ENCODE measurements at regions not wholly inside any gene's neighbourhood (a gene's known extent, or its start where the extent isn't known, plus 50 kb on each side); places are given as distances from the start of the nearest gene placed in this dataset.
"Not testable (repeated sequence)": the region's sequence is repeated elsewhere in the genome, so short reads cannot be mapped to it uniquely, and the experiment has no call there.

DNA sequence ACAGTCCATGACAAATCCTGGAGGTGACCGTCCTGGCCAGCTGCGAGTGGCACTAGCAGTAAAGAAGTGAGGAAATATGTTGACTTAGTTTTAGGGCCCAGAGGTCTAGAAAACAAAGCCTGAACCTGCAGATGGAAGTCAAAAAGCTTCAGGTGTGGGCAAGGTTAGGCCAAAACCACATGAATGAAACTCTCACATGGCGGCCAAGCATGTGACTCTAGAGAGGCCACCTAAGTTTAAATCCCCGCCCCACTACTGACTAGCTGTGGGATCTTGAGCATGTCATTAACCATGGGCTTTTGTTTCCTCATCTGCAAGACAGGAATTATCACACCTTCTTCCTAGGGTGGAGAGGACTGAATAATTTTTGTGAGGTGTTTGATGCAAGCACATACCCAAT lies 148.2 kb upstream of the DAB1 start:
- DNase-seq (ENCODE audit: low spot score), result no peak

DNA sequence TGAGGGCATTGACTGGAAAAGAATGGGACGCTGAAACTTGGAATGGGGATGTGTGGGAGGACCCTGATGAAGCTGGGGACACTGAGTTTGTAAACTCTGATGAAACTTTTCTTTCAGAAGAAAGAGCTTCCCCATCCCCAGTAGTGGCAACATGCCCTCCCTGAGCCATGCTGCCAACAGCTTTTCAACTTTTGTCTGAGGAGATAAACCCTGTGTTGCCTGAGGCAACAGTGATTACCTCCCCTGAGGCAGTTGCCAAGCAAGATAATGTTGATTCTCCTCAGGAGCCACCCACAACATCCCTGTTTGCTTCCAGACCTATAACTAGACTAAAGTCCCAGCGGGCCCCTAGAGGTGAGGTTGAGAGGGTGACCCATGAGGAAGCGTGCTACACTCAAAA lies 134.2 kb upstream of the DAB1 start:
- DNase-seq (ENCODE audit: low spot score), result not testable (repeated sequence)

DNA sequence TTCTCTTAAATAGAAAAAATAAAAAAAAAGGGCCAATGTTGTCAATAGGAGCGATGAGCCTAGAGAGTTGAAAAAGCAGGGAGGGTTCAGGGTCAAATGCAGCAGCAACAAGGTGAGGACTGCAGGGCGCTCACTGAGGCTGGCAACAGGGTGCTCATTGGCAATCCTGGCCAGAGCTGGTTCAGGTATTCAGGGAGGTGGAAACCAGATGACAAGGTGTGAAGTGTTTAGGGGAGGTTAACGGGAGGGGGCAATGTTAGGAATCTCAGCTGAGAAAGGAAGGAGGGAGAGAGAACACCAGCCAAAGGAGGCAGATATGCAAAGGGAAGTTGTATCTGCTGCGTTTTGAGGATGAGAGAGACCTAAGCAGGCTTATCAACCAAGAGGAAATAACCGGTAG lies 129.8 kb upstream of the DAB1 start:
- DNase-seq (ENCODE audit: low spot score), result no peak

DNA sequence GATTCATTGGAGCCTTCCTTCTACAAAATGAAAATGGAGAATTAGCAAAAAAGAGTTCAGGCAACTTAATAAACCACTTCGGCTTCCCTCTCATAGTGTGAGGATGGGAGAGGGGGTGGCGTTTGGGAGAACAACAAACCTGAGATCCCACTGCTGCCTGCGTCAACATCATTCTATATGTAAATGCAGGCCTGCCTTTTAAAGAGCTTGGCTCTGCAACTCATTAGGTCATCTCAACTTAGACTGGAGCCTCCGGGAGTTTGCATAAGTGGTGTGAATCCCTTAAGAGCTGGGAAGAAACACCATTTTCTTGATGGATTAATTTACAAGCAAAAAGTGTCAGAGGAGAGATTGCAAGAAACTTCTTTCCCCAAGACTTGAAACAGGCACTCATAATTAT lies 127.6 kb upstream of the DAB1 start:
- DNase-seq (ENCODE audit: low spot score), result no peak

DNA sequence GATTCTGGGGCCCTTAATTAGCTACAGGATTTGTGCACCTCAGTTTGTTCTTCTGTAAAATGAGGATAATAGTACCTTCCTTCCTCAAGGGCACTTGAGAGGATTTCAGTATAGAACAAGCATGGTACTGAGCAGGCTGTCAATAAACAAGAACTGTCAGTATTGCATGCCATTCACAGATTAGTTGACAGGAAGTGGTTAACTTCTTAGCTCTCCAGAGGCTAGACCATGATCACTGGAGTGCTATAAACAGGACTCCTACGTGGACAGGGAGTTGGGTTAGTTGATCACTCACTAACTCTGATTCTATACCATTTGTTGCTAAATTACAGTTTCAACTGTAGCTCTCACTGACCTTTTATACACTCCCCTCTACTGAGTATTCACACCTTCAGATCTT lies 126.2 kb upstream of the DAB1 start:
- no peak for DNase-seq (ENCODE audit: low spot score)

DNA sequence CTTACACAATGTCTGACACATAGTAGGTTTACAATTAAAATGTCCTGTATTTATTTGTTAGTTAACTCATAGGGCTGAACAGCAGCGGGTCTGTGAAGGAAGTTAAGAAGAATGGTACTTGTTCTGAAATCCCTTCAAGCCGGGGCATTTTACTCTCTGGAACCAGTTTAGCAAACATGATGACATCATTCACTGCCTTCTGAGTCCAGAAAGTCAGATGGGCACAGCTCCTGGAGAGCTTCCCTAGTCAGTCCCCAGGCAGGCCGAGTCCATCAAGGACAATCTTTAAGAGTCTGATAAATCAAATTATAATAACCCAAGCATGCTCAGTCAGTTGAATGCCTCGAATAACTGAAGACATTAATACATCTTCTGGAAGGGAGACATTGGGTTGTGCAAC lies 125.4 kb upstream of the DAB1 start:
- DNase-seq (ENCODE audit: low spot score), result peak; percentile 33

DNA sequence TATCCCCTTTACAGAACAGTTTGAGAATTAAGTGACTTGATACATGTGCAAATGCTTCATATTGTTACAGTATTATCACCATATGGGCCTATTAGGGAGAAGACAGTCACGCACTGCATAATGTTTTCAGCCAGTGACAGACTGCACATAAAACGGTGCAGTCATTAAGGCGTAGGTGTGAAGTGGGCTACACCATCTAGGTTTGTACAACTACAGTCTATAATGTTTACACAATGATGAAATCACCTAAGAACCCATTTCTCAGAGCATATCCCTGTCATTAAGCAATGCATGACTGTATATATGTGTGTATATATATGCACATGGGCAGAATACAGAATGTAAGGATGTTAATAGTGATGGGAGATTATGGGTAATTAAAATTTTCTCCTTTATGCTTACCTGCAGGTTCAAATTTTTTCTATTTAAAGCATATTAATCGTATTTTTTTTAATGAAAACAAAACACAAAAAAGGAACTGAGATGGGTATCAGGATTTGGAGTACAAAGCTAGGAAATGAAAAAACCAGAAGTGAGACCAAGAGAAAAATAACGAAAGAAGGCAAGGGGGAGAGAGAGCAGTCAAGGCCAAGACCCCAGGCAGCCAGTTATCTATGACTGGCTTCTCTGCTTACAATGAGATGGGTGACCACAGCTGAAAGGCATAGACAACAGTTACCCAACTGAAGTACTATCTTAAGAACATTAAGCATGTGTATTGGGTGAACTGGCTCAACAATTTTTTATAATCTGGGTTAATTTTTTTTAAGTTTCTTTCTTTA lies 122.9 kb upstream of the DAB1 start:
- no peak for DNase-seq (ENCODE audit: low spot score)

DNA sequence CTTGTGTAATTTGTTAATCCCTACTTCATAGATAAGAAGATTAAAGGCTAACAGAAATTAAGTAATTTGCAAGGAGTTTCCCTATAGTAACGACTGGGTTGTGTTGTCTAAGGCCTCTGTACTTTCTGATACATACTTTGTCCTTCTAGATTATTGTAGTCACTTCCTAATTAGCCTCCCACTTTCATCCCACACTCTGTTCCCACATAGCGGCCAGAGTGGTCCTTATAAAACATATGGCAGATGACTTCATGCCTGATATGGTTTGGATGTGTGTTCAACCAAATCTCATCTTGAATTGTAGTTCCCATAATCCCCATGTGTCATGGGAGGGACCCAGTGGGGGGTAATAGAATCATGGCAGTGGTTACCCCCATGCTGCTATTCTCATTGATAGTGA lies 120.5 kb upstream of the DAB1 start:
- no peak for DNase-seq (ENCODE audit: low spot score)

DNA sequence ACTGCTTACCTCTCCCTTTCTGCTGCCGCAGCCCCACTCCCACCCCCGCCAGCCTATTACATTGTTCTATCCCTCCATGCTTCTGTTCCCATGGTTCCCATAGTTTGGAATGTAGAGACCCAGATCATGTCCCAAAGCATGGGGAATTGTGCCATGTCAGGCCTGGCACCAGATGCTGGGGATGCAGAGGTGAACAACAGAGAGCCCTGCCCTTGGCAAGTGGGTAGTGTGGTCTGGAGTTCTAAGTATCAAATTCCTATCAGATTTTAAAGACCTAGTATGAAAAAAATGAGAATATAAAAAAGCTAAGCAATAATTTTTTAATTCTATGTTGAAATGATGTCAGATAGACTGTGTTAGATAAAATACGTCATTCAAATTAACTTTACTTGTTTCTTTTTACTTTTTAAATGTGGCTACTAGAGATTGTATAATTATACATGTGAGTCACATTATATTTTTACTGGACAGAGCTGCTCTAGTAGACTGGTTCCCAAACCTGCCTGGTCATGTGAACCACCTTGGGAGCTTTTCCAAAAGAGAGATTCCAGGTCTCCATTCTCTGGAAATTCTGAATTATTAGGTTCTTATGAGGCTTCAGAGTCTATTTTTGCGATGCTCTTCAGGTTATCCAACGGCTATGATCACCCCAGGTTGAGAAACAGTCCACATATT lies 113.0 kb upstream of the DAB1 start:
- DNase-seq (ENCODE audit: low spot score), result no peak

DNA sequence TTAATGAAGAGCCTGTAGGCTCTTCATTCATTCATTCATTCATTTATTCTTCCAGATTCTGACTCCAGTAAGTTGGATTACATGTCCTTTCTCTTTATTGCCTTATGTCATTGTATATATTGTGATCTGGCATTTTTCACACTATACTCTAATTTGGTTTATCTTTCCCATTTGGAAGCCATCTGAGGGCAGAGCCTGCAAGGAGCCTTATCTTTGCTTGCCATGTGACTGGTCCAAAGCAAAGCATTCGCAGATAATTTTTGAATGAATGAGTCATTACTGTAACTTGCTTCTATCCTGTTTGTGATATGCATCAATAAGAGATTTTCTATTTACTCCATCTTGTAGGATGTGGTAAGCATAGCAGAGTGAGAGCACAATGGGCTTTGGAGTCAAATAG lies 108.4 kb upstream of the DAB1 start:
- DNase-seq (ENCODE audit: low spot score), result no peak

DNA sequence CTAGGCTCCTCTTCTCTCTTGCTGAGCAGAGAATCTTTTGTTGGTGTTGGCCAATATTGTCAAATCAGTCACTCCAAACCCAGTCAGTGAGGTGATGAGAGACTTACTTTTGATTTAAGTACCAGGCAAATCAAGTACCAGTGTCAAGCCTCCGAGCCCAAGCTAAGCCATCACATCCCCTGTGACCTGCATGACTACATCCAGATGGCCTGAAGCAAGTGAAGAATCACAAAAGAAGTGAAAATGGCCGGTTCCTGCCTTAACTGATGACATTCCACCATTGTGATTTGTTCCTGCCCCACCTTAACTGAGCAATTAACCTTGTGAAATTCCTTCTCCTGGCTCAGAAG lies 107.0 kb upstream of the DAB1 start:
- not testable (repeated sequence) for DNase-seq (ENCODE audit: low spot score)

DNA sequence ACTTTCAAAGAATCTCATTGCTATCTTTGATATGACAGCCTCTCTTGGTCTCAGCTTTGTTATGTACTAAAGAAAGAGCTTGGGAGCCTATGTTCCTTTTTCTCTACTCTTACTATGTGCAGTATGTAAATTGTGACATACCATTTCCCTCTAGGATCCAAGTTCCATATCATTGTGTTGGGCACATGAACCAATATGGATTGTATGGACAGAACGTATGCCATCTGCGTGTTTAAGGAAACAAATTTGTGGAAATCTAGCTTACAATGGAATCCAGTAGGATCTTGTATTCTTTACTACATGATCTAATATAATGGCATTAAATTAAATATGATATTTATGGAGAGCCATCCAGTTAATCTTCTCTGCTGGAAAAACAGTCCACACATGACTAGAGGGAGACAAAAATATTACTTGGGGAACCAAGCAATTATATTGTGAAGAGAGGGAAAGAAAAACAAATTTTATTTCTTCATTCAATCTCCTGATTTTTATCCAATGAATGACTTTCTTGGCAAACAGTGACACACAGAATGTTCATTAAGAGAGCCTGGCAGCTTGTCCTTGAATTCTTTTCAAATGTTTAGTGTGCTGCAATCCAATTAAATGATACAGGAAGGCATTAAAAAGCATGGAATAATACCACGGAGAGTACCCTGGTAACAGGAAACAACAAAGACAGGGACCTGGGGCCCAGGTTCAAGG lies 106.5 kb upstream of the DAB1 start:
- no peak for DNase-seq (ENCODE audit: low spot score)

DNA sequence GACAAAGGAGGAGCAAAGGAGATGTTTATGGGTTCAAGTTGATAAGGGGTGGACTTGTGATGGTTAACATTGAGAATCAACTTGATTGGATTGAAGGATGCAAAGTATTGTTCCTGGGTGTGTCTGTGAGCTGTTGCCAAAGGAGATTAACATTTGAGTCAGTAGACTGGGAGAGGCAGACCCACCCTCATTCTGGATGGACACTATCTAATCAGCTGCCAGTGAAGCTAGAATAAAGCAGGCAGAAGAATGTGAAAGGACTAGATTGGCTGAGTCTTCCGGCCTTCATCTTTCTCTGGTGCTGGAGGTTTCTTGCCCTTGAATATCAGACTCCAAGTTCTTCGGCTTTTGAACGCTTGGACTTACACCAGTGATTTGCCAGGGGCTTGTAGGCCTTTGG lies 98.7 kb upstream of the DAB1 start:
- no peak for DNase-seq (ENCODE audit: low spot score)

DNA sequence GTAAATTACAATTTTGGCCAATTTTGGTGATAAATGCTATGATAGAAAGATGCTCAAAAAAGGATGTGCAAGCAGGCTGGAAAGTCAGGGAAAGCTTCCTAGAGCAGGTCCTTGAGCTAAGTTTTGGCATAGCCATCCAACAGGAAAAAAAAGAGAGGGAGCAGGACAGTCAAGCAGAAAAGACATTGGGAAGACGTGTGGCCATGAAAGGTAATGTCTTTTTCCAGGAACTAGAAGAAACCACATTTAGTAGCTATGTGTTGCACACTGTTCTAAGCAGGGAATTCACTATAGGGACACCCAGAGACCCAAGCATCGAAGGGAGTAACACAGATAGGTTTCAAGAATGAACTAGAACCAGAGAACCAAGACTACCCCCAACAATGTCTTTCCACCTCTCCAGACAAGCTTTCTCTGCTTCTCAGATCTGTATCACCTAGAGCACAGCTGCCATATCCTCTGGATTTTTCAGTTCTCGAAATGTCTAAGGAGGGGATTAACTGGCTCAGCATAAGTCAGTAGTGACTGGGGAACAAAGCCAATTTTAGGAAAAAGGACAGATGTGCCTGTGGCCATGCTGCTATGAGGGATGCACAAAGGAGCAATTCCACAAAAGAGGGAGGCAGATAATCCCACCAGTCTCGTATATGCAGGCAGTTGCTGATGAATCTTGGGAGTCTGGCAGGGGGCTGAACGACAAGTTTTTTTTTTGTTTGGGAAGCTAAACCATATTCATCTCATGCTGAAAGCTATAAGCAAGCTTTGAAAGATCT lies 97.1 kb upstream of the DAB1 start:
- DNase-seq (ENCODE audit: low spot score), result no peak

DNA sequence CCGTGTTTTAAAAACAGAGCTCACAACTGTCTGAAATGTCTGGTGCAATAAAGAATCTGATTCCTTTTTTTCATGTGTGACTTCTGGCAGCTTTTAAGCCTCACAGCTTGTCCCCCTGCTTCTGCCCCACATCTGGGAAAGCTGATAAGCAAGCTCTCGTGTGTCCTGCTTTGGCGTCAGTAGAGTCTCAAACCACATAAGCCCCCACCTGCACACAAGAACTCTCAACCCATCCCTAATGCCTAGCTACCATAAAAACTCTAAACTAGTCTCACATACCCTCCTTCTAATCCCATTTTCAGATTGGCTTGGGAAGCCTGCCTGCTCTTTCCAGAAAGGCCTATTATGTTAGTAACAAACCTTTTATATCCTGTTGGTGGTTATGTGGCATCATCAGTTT lies 94.6 kb upstream of the DAB1 start:
- no peak for DNase-seq (ENCODE audit: low spot score)

DNA sequence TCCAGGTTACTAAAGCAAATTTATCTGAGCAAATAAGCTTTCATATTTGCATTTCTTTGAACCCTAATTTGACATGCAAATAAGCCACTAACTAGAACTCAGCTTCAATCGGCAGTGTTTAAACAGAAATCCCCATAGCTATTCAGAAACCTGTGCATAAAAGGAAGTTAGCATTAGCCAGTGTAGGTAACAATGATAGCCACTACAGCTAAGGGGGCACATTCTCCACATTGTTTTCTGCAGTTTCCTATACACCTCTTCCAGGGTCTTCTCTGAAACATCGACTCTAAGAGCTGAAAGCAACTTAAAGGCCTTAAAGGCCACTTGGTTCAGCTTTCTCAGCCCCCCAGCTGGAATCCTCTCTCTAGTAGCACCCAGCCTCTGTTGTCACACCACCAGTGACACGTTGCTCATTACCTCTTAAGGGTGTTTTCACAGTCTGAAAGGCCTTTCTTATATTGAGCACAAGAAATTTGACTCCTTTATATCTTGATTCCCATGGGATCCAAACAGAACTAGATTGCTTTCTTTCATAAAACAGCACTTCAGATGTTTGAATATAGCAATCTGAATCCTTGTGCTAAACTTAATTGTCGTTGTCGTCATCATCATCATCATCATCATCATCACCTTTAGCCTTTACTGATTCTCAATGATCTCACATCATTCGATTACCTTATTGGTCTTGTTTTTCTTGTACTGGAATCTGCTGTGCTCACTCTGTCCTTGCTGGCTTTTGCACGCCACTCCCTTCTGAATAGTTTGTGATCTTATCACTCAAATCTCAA lies 93.9 kb upstream of the DAB1 start:
- DNase-seq (ENCODE audit: low spot score), result no peak

DNA sequence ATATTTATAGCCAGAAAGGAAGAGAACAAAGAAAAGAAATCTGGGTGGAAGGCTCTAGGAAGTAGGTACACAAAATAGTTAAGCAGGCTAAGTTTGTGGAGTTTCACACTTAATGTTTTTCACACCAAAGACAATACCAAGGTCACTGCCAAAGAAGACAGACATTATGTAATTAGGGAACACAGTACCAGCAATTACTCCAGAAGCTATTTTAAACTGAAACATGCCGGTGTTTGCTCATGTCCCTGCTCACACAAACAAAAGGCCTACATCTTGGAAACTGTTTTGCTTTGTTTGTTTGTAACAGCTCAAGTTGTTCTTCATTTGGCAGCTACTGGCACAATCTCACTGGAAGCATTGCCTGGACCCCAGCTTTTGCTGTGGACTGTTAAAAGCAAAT lies 88.5 kb upstream of the DAB1 start:
- no peak for DNase-seq (ENCODE audit: low spot score)

DNA sequence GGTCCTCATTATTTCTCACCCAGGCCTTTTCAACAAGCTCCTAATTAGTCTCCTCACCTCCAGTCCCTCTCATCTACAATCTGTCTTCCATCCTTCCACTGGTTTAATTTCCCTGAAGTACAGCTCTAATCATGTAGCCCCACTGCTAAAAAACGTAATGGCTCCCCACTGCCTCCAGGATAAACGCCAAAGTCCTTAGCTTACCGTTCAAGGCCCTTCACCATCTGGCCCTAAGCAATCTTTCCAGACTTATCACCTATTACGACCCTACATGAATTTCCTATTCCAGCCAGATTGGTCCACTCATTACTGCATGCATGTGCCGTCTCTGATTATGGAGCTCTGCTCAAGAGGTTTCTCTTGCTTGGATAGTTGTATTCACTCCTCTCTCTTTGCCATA lies 83.1 kb upstream of the DAB1 start:
- DNase-seq (ENCODE audit: low spot score), result no peak

DNA sequence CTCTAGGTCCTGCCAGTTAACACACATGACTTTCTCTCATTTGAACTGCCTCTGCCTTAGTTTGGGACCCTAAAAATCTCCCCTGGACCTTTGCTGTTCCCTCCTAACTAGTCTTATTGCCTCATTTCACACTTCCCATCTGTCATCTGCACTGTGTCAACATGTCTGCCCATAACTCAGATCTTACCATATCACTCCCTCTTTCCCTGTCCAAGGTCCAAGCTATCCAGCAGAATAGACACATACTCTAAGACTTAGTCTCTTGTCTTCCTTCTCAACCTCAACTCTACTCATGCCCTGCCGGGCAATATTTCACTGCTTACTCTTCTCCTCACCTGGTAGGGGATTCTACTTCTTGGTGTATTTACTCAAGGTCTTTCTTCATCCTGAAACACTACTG lies 79.5 kb upstream of the DAB1 start:
- DNase-seq (ENCODE audit: low spot score), result no peak

DNA sequence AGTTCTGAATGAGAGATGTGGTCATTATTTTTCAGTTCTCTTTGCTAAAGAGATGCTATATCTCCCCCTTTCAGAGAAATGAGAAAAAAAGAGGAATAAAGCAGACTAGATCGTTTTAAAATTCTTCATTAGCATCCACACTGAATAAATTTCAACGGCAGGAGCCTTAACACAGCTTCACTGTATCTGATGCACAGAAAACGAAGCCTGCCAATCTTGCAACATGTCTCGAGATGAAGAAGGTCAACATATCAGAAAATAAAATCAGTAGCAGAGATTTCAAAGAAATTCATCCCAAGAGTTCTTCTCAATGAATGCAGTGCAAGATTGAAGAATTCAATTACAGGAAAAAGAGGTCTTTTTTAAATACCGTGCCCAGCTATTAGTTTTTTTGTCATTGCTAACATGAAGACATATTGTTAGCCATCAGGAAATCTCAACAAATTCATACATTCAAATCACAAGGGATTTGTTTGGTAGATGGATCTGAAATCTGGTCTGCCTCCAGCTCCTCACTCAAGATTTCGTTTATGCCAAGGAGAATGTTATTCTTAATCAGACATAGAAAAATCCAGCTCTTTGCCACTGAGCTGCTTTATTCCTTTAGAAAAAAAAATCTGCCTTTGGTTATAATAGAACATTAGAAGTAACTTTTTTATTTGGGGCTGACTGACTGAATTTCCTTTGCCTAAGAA lies 76.4 kb upstream of the DAB1 start:
- no peak for DNase-seq (ENCODE audit: low spot score)

DNA sequence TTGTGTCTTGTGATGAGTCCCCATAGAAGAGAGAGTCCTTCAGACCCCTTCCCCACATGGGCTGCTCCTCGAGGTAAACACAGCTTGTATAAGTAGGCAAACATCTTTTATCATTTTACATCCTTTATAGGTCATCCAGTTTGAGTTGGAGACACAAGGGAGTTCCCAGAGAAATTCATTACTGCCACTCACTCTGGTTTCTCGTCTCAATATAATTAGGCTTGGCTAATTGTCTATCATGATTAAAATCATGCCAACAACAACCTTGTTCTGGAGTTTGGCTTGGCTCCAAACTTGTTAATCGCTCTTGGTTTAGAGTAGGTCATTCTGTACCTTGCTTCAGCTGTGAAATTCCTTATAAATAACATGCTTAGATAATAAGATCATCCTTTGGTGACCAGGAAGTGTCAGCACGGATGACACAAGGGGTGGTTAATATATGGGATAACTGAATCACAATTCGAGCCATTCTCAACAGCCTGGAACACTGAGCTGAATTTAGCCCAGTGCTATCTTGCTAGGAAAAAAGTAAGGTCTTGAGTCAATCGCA lies 70.7 kb upstream of the DAB1 start:
- no peak for DNase-seq (ENCODE audit: low spot score)
